ENCODE measurements at regions not wholly inside any gene's neighbourhood (a gene's known extent, or its start where the extent isn't known, plus 50 kb on each side); places are given as distances from the start of the nearest gene placed in this dataset.

GRCh38 chr3:72185549-72186399 lies 400.8 kb upstream of the PROK2 start:
- intact Hi-C loops (cut with DNase I, micrococcal nuclease) = loop anchor here in 1 of 2 experiments (5.0 kb wide), 1 partner anchor 77 kb away; no protein-coding TSS in a partner anchor
- no peaks in the 10 kb centered on the region for H3K36me3 Mint-ChIP-seq (ENCODE audit: low read depth)
- H3K4me3 Mint-ChIP-seq = no peak overlapping the region
- H3K9me3 Mint-ChIP-seq (ENCODE audit: low read depth) = no peaks in the 10 kb centered on the region
- POLR2A ChIA-PET = no interaction called here
- DNase-seq (peak; percentile 77), ATAC-seq (peak; percentile 94)
- peak overlapping the region; percentile 26 for H3K27ac Mint-ChIP-seq
- H3K27me3 Mint-ChIP-seq = peaks cover 13% of the 10 kb centered on the region
- CTCF ChIA-PET = interaction anchor here (0.7 kb wide), 1 partner anchor 633 kb away, joined by 3 read pairs; no protein-coding TSS in a partner anchor
- peaks cover 15% of the 10 kb centered on the region for H3K4me1 Mint-ChIP-seq

- POLR2A ChIA-PET = no interaction called here
Measured at GRCh38 chr3:72183489-72183888, 398.5 kb upstream of the PROK2 start.

DNA sequence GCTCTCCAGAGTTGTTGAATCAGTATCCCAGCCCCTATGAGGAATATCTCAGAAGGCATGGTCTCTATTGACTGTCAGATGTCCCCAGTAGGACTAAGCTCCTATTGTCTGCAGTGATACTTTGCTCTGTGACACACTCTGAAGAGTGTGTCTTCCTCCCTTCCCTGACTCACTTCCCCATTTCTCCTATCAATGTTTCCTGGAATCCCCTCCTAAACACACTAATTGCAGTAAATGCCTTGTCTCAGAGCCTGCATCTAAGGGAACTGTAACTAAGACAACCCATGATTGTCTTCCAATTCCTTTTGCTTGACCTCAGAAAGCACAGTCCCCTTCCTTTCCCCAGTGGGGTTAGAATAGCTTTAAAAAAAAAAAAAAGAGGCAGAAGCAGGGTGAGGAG lies 397.3 kb upstream of the PROK2 start:
- ATAC-seq (no peak), DNase-seq (no peak)
- Mint-ChIP-seq H3K27ac (no peak overlapping the region), H3K4me3 (no peak overlapping the region), H3K9me3 (ENCODE audit: low read depth) (no peaks in the 10 kb centered on the region), H3K27me3 (peaks cover 29% of the 10 kb centered on the region), H3K36me3 (ENCODE audit: low read depth) (no peaks in the 10 kb centered on the region), H3K4me1 (peaks cover 22% of the 10 kb centered on the region)
- intact Hi-C loops (cut with DNase I, micrococcal nuclease) = no loop called here
- ChIA-PET POLR2A (no interaction called here), CTCF (interaction anchor here (0.6 kb wide), 1 partner anchor 214 kb away, joined by 3 read pairs; no protein-coding TSS in a partner anchor)

More at GRCh38 chr3:72183489-72183888, 398.5 kb upstream of the PROK2 start:
- CTCF ChIA-PET = no interaction called here
- ATAC-seq = no peak
- intact Hi-C loops (cut with DNase I, micrococcal nuclease) = no loop called here
- Mint-ChIP-seq H3K9me3 (ENCODE audit: low read depth) (no peaks in the 10 kb centered on the region), H3K36me3 (ENCODE audit: low read depth) (no peaks in the 10 kb centered on the region), H3K27me3 (peaks cover 23% of the 10 kb centered on the region), H3K4me3 (no peak overlapping the region), H3K4me1 (peaks cover 10% of the 10 kb centered on the region), H3K27ac (no peak overlapping the region)
- DNase-seq = no peak

DNA sequence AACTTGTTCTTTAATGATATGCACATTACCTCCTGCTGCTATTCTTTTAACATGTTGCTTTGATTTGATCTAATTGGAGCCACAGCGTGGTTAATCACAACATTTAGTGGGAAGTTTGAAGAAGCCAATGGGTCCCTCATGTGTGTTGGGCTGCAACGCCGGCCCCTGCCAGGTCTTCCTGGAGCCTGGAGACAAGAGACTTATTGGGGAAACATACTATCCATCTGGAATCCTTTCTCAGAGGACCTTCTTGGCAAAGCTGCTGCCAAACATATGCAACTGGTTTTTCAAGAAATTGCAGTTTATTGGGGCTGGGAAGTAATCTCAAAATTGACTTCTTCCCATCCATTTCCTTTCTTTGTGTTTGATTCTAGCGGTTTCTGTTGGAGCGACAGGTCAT lies 396.3 kb upstream of the PROK2 start:
- POLR2A ChIA-PET = no interaction called here
- Mint-ChIP-seq H3K27me3 (peaks cover 37% of the 10 kb centered on the region), H3K36me3 (ENCODE audit: low read depth) (no peaks in the 10 kb centered on the region), H3K4me1 (peaks cover 19% of the 10 kb centered on the region), H3K9me3 (ENCODE audit: low read depth) (no peaks in the 10 kb centered on the region), H3K4me3 (no peak overlapping the region), H3K27ac (no peak overlapping the region)
- ATAC-seq = no peak
- CTCF ChIA-PET = no interaction called here
- no peak for DNase-seq
- intact Hi-C loops (cut with DNase I, micrococcal nuclease) = no loop called here

DNA sequence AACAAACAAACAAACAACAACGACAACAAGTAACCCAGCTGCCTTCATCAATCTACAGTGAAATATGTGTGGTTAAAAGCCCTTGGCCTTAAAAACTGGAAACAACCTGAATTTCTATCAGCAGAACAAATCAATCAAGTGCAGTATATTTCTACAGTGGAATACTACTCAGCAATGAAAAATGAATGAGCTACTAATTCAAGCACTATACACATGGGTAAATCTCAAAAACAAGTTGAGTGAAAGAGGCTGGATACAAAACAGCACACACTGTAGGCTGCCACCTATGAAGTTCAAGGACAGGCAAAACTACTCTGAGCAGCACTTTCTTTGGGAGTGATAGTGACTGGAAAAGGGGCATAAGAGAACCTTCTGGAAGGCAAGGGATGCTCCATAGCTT lies 395.5 kb upstream of the PROK2 start:
- DNase-seq (no peak), ATAC-seq (no peak)
- Mint-ChIP-seq H3K36me3 (ENCODE audit: low read depth) (no peaks in the 10 kb centered on the region), H3K27me3 (peaks cover 45% of the 10 kb centered on the region), H3K9me3 (ENCODE audit: low read depth) (no peaks in the 10 kb centered on the region), H3K27ac (no peak overlapping the region), H3K4me1 (peaks cover 16% of the 10 kb centered on the region), H3K4me3 (no peak overlapping the region)
- ChIA-PET POLR2A (no interaction called here), CTCF (interaction anchor here (0.6 kb wide), 2 partner anchors 100 to 207 kb away, joined by 3 read pairs; no protein-coding TSS in a partner anchor)
- intact Hi-C loops (cut with DNase I, micrococcal nuclease) = no loop called here

DNA sequence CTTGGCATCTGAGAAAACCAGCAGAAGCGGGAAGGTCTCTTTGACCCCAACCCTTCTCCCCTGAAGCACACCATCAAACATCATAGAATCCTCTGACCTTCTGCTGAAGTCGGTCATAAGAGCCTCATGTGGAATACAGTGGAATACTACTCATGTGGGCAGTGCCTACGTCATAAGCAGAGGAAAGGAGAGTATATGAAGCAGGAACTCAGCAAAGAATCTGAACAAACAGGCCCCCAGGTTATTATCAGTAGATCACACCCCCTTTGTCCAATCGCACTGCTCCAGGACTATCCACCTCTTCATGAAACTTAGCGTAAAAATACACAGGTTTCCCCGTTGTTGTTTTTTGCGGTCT lies 394.1 kb upstream of the PROK2 start:
- H3K27ac Mint-ChIP-seq = no peak overlapping the region
- no peak overlapping the region for H3K4me3 Mint-ChIP-seq
- intact Hi-C loops (cut with DNase I, micrococcal nuclease) = no loop called here
- no peak for ATAC-seq
- no peaks in the 10 kb centered on the region for H3K36me3 Mint-ChIP-seq (ENCODE audit: low read depth)
- H3K9me3 Mint-ChIP-seq (ENCODE audit: low read depth) = no peaks in the 10 kb centered on the region
- peaks cover 53% of the 10 kb centered on the region for H3K27me3 Mint-ChIP-seq
- DNase-seq = no peak
- ChIA-PET POLR2A (no interaction called here), CTCF (interaction anchor here (1.0 kb wide), 1 partner anchor 20 kb away, joined by 3 read pairs; no protein-coding TSS in a partner anchor)
- H3K4me1 Mint-ChIP-seq = peaks cover 16% of the 10 kb centered on the region

- H3K9me3 Mint-ChIP-seq (ENCODE audit: low read depth) = no peaks in the 10 kb centered on the region
- ChIA-PET POLR2A (no interaction called here), CTCF (interaction anchor here (1.0 kb wide), 1 partner anchor 20 kb away, joined by 3 read pairs; no protein-coding TSS in a partner anchor)
- intact Hi-C loops (cut with DNase I, micrococcal nuclease) = no loop called here
- peaks cover 16% of the 10 kb centered on the region for H3K4me1 Mint-ChIP-seq
- ATAC-seq = no peak
- no peaks in the 10 kb centered on the region for H3K36me3 Mint-ChIP-seq (ENCODE audit: low read depth)
- peaks cover 53% of the 10 kb centered on the region for H3K27me3 Mint-ChIP-seq
- no peak for DNase-seq
- H3K4me3 Mint-ChIP-seq = no peak overlapping the region
- no peak overlapping the region for H3K27ac Mint-ChIP-seq
Measured at GRCh38 chr3:72178463-72179106, 393.6 kb upstream of the PROK2 start.

- peaks cover 50% of the 10 kb centered on the region for H3K27me3 Mint-ChIP-seq
- H3K9me3 Mint-ChIP-seq (ENCODE audit: low read depth) = no peaks in the 10 kb centered on the region
- intact Hi-C loops (cut with DNase I, micrococcal nuclease) = no loop called here
- no peaks in the 10 kb centered on the region for H3K36me3 Mint-ChIP-seq (ENCODE audit: low read depth)
- DNase-seq = peak; percentile 35
- H3K4me1 Mint-ChIP-seq = peaks cover 16% of the 10 kb centered on the region
- no peak overlapping the region for H3K4me3 Mint-ChIP-seq
- H3K27ac Mint-ChIP-seq = no peak overlapping the region
- ChIA-PET CTCF (no interaction called here), POLR2A (no interaction called here)
- ATAC-seq = peak; percentile 33
Measured at GRCh38 chr3:72177075-72178050, 392.4 kb upstream of the PROK2 start.

DNA sequence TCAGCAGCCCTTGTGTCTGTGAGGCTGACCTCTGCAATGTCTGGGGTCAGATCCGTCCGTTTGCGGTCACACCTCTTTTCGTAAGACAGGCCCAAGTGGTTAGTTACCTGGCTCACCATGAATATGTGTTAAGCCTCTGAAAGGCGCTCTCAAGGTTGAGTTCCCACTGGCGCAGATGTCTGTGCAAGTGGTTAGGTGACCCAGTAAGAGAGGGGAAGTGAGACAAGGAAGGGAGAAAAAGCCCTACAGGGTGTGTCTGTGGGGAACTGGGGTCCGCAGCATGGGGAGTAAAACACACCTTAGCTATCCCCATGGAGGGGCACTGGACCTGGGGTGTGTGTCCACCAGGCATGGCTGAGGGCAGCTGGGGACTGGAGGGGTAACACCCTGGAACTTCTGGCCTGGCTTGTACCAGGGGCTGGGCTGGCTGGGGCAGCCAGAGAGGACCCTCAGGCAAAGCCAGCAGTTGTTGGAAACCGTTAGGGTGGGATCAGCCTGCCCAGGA lies 391.6 kb upstream of the PROK2 start:
- ATAC-seq (no peak), DNase-seq (no peak)
- no peak overlapping the region for H3K4me3 Mint-ChIP-seq
- no peaks in the 10 kb centered on the region for H3K9me3 Mint-ChIP-seq (ENCODE audit: low read depth)
- peaks cover 44% of the 10 kb centered on the region for H3K27me3 Mint-ChIP-seq
- POLR2A ChIA-PET = no interaction called here
- intact Hi-C loops (cut with DNase I, micrococcal nuclease) = no loop called here
- no peaks in the 10 kb centered on the region for H3K36me3 Mint-ChIP-seq (ENCODE audit: low read depth)
- peaks cover 16% of the 10 kb centered on the region for H3K4me1 Mint-ChIP-seq
- CTCF ChIA-PET = no interaction called here
- no peak overlapping the region for H3K27ac Mint-ChIP-seq

DNA sequence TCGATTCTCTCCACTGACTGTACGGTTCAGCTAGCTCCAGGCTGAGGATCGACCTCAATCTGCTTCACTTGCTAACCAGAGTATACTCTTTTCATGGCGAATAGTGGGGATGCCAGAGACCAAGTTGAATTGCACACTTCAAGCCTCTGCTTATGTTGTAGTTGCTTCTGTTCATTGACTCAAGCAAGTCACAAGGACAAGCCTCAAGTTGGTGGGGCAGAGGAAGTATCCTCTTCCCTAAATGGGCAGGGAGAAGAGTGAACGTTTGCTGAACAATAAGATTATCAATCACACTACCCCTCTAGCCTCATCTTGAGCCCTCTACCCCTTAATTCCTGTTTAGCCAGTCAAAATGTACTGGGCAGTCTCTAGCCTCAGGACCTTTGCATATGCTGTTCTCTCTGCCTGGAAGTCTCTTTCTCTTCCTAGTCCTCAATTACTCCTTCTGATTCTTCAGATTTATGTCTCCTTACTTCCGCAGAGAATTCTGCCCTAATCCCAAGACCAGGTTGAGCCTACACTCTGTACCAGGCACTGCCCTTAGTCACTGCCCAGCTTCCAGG lies 390.4 kb upstream of the PROK2 start:
- no peak for DNase-seq
- intact Hi-C loops (cut with DNase I, micrococcal nuclease) = no loop called here
- ChIA-PET CTCF (interaction anchor here (0.6 kb wide), 1 partner anchor 17 kb away, joined by 3 read pairs; no protein-coding TSS in a partner anchor), POLR2A (no interaction called here)
- H3K36me3 Mint-ChIP-seq (ENCODE audit: low read depth) = no peaks in the 10 kb centered on the region
- no peak overlapping the region for H3K4me3 Mint-ChIP-seq
- H3K9me3 Mint-ChIP-seq (ENCODE audit: low read depth) = no peaks in the 10 kb centered on the region
- peaks cover 16% of the 10 kb centered on the region for H3K4me1 Mint-ChIP-seq
- ATAC-seq = no peak
- no peak overlapping the region for H3K27ac Mint-ChIP-seq
- peaks cover 40% of the 10 kb centered on the region for H3K27me3 Mint-ChIP-seq

- intact Hi-C loops (cut with DNase I, micrococcal nuclease) = no loop called here
- Mint-ChIP-seq H3K4me1 (peaks cover 16% of the 10 kb centered on the region), H3K36me3 (ENCODE audit: low read depth) (no peaks in the 10 kb centered on the region), H3K27me3 (peaks cover 40% of the 10 kb centered on the region), H3K9me3 (ENCODE audit: low read depth) (no peaks in the 10 kb centered on the region), H3K27ac (no peak overlapping the region), H3K4me3 (no peak overlapping the region)
- DNase-seq = no peak
- ChIA-PET CTCF (interaction anchor here (0.6 kb wide), 1 partner anchor 17 kb away, joined by 3 read pairs; no protein-coding TSS in a partner anchor), POLR2A (no interaction called here)
- ATAC-seq = no peak
Measured at GRCh38 chr3:72174890-72175289, 389.9 kb upstream of the PROK2 start.
